Kidney (tissue), 13 donors: ENCODE measurements at regions not wholly inside any gene's neighbourhood (a gene's known extent, or its start where the extent isn't known, plus 50 kb on each side); places are given as distances from the start of the nearest gene placed in this dataset.

Experiments used
- DNase-seq, 5 donors: peaks; one replicate each; pipeline ENCODE4 v3.0.0-alpha.2; 2013 to 2020
- FAIRE-seq: peaks from 2 replicates; lab custom pipeline; 2012; peaks lifted over from hg19 to GRCh38; lab: Jason Lieb, UNC
- H3K27ac ChIP-seq, 2 donors: one replicate each; pipeline ENCODE4 v1.7.0; 2013; ENCODE audit warnings: low read depth in 2 of 2, low read length in 2 of 2, inconsistent platforms in 1 of 2
- H3K27me3 ChIP-seq: one replicate; pipeline ENCODE4 v1.7.1; 2013; ENCODE audit warnings: low read length, inconsistent platforms; ENCODE audit not compliant: control insufficient read depth, insufficient read depth
- H3K36me3 ChIP-seq, 3 donors: one replicate each; pipeline versions ENCODE4 v1.7.0 to v1.7.1; 2013; ENCODE audit warnings: low read length in 3 of 3, control low read depth in 1 of 3, inconsistent platforms in 1 of 3; ENCODE audit not compliant: insufficient read depth in 3 of 3, control insufficient read depth in 2 of 3
- H3K4me1 ChIP-seq, 3 donors: one replicate each; pipeline versions ENCODE4 v1.7.0 to v1.7.1; 2013; ENCODE audit warnings: low read length in 3 of 3, inconsistent platforms in 1 of 3, low read depth in 1 of 3; ENCODE audit not compliant: control insufficient read depth in 2 of 3, insufficient read depth in 2 of 3
- H3K4me3 ChIP-seq, 3 donors: one replicate each; pipeline versions ENCODE4 v1.7.0 to v1.8.1; 2013; ENCODE audit warnings: low read length in 3 of 3, control low read depth in 1 of 3, inconsistent platforms in 1 of 3
- H3K9ac ChIP-seq, 3 donors: one replicate each; pipeline versions ENCODE4 v1.7.0 to v1.7.1; 2013; ENCODE audit warnings: low read length in 3 of 3, control low read depth in 1 of 3, inconsistent platforms in 1 of 3
- H3K9me3 ChIP-seq, 3 donors: one replicate each; pipeline versions ENCODE4 v1.7.0 to v1.7.1; 2013; ENCODE audit warnings: low read length in 3 of 3, control low read depth in 1 of 3, inconsistent platforms in 1 of 3; ENCODE audit not compliant: control insufficient read depth in 2 of 3, insufficient read depth in 1 of 3
- intact Hi-C: fragments of 100-400 bp; cut with DNase I; formaldehyde crosslinking; loops from one replicate; pipeline ENCODE4 v1.11.1; 2022
- TF ChIP-seq, protein P1 (sequence below): IDR thresholded peaks from 3 replicates; pipeline ENCODE4 v1.5.1; 2012; ENCODE audit warnings: mild to moderate bottlenecking, moderate library complexity, borderline replicate concordance; ENCODE audit not compliant: insufficient read depth; ENCODE audit errors: extremely low read depth
- donor health status: control.
- donor health status: control.
- donor health status: control.
- donor health status: control.
- donor health status: control.
- donor health status: DM: yes; HTN: yes; CAD: no.
- donor health status: Normal renal cell carcinoma (clear cell type).

DNA sequence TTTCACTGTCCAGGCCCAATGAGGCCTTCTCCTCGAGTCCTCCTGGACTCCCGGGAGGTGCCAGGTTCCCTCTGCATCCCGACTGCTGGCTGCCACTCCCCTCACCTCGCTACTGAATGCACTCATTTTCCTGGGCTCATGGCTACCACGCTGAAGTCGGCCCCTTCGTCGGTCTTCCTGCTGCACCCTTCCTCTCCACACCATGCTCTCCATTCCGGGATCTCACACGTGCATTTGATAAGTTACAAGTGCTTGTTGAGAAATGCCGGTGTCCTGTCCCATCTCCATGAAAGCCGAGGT lies 334.7 kb upstream of the MYT1L start:
- TF ChIP-seq, protein P1, sequence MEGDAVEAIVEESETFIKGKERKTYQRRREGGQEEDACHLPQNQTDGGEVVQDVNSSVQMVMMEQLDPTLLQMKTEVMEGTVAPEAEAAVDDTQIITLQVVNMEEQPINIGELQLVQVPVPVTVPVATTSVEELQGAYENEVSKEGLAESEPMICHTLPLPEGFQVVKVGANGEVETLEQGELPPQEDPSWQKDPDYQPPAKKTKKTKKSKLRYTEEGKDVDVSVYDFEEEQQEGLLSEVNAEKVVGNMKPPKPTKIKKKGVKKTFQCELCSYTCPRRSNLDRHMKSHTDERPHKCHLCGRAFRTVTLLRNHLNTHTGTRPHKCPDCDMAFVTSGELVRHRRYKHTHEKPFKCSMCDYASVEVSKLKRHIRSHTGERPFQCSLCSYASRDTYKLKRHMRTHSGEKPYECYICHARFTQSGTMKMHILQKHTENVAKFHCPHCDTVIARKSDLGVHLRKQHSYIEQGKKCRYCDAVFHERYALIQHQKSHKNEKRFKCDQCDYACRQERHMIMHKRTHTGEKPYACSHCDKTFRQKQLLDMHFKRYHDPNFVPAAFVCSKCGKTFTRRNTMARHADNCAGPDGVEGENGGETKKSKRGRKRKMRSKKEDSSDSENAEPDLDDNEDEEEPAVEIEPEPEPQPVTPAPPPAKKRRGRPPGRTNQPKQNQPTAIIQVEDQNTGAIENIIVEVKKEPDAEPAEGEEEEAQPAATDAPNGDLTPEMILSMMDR: no peak
- FAIRE-seq (no peak), DNase-seq (no peak)
- Histone ChIP-seq H3K9me3 (no peaks in the 10 kb centered on the region), H3K9ac (no peak overlapping the region), H3K4me3 (no peak overlapping the region), H3K27me3 (no peaks in the 10 kb centered on the region), H3K4me1 (no peaks in the 10 kb centered on the region), H3K36me3 (no peaks in the 10 kb centered on the region), H3K27ac (no peak overlapping the region)
- intact Hi-C loops: no loop called here

DNA sequence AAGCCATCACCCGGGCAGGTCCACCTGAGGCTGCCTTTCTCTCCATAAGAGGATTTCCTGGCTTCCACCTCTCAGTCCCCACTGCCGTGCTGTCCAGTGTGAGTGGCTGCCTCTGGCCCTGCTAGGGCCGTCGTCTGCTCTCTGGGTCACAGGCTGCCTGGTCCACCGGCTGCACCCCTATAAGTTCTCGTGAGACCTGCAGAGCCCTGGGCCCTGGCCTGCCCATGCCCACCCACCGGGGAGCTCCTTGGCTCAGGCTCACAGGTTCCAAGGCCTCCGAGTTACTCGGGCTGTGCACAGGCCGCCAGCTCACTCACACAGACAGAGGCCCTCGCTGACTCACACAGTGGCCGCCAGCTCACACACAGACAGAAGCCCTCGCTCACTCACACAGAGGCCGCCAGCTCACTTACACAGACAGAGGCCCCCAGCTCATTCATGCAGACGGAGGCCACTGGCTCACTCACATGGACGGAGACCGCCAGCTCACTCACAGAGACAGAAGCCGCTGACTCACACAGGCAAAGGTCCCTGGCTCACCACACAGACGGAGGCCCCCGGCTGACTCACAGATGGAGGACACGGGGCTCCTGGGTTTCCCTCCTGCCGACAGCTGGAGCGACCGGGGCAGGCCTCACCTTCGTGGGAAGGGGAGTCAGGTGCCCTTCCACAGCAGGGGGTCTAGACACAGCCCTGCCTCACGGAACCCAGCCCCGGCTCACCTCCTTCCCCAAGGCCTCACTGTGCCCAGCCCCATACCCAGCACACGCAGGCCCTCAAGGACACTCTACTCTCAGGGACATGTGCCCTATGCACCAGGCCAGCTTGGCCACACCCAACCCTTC lies 334.1 kb upstream of the MYT1L start:
- H3K36me3 ChIP-seq: no peaks in the 10 kb centered on the region
- no peak for FAIRE-seq
- H3K4me3 ChIP-seq: no peak overlapping the region
- peak in 3 of 5 donors; percentile 46 to 67 (median 62) for DNase-seq
- H3K9me3 ChIP-seq: no peaks in the 10 kb centered on the region
- no peaks in the 10 kb centered on the region for H3K4me1 ChIP-seq
- no peak overlapping the region for H3K9ac ChIP-seq
- no peaks in the 10 kb centered on the region for H3K27me3 ChIP-seq
- H3K27ac ChIP-seq: no peak overlapping the region
- TF ChIP-seq, protein P1: no peak
- intact Hi-C loops: no loop called here

DNA sequence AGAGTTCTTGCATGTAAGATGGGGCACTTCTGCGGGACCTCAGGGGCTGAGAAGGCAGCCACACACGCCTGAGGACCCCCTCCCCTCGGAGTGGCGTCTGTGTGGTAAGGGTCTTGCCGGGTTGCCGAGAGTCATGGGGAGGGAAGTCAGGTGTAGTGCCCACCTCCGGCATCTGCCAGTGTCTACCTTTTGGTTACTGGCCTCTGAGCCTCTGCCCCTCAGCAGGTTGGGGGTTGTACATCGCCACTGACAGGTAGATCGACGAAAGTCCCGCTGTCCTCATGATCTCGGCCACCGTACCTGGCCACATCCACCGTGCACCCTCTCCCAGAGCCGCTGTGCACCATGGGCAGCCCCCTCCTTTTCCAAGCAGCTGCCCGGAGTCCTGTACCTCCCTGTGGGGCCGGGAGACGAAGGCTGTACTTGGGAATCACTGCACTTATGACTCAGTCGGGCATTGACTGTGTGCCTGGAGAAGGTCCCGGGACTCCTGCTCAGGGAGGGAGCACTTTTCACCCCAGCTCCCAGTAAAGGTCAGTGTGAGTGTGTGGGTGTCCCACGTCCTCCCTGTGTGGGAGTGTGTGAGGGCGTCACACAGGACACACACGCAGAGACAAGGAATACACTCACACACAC lies 332.4 kb upstream of the MYT1L start:
- no peak overlapping the region for H3K4me3 ChIP-seq
- H3K4me1 ChIP-seq: no peaks in the 10 kb centered on the region
- H3K27ac ChIP-seq: no peak overlapping the region
- H3K9me3 ChIP-seq: no peaks in the 10 kb centered on the region
- FAIRE-seq (no peak), DNase-seq (no peak)
- H3K36me3 ChIP-seq: no peaks in the 10 kb centered on the region
- TF ChIP-seq, protein P1: no peak
- H3K27me3 ChIP-seq: no peaks in the 10 kb centered on the region
- H3K9ac ChIP-seq: no peak overlapping the region
- intact Hi-C loops: no loop called here
